RCC 7860 (cell line): ENCODE measurements at regions not wholly inside any gene's neighbourhood (a gene's known extent, or its start where the extent isn't known, plus 50 kb on each side); places are given as distances from the start of the nearest gene placed in this dataset.

Experiments used
- DNase-seq: peaks from one replicate; pipeline ENCODE4 v3.0.0-alpha.2; 2015; ENCODE audit warnings: low spot score
- FAIRE-seq: peaks from 2 replicates; lab custom pipeline; 2012; peaks lifted over from hg19 to GRCh38; lab: Jason Lieb, UNC

DNA sequence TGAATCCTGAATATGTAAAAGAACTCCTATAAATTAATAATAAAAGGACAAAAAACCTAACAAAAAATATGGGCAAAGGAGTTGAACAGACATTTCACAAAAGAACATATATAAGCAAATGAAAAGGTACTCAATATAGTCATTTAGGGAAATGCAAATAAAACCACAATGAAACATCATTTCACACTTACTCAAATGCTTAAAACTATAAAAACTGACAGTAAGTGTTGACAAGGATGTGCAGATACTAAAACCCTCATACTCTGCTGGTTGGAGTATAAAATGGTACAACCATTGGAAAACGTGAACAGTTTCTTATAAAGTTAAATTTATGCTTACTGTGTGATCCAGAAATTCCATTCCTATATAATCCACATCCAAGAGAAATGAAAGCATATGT lies 247.1 kb downstream of the GXYLT1 start:
- FAIRE-seq = no peak
- no peak for DNase-seq

DNA sequence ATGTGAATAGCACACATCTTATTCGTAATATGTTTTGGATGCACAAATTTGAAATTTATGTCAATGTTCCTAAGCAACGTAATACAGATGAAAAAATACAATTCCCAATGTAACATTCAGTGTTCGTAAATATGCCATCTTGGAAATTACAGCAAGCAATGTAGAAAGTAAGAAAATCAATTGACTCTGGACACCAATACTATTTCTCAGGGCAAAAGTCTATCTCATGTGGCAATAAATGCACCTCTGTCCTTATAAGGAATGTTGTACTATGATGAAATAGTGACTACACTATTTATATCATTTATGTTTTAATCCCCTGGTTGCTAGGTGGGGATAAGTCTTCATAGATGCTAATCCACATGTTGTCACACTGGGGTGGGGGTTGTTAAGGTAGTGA lies 251.2 kb downstream of the GXYLT1 start:
- no peak for FAIRE-seq
- DNase-seq = no peak

DNA sequence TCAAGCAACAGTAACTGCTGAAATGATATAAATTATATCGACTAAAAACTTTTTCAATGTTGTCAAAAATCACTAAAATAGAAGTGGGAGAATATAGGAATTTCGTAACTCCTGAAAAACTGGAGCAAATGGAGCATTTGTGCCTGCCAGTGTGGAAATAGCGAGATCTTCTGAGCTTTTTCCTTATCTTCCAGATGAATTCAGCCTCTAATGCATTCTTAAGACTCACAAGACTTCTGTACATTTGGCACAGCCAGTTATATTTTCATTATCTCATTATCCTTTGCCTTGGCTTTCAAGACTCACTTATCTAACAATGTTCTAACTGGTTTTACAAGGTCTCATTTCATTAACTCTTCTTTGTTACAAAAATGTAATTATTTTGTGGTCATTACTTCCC lies 252.4 kb downstream of the GXYLT1 start:
- no peak for DNase-seq
- FAIRE-seq = no peak

DNA sequence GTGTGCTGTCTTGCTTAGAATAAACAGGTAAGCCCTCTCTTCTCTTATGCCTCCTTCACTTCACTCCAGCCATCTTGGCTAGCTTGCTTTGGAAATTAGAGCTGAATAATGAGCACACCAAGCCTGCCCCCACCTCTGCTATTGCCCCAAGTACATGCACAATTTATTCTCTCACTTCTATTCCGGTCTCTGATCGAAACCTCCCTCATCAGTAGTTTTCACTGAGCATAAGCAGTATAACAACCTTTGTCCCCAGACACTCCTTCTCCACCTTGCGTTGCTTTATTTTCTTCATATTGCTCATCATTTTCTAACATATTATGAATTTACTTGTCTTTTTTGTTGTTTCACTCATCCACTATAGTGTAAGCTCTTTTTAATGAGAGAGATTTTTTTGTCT lies 253.4 kb downstream of the GXYLT1 start:
- DNase-seq (no peak), FAIRE-seq (no peak)

DNA sequence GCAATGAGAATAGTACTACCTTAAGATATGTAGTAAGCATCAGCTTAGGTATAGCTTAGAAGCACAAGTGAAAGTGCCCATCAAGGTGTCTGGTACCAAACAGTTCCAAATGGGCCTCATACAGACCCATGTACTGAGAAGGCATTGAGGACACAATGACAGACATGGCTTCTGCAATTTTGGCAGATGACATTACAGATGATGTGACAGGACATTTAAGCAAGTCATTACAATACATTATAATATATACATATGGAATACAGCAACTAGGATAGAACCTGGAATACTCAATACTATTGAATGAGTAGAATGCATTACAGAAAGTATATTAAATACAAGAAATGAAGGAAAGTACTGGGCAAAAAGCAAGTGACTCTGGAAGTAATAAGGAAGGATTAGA lies 256.4 kb downstream of the GXYLT1 start:
- DNase-seq (no peak), FAIRE-seq (no peak)

DNA sequence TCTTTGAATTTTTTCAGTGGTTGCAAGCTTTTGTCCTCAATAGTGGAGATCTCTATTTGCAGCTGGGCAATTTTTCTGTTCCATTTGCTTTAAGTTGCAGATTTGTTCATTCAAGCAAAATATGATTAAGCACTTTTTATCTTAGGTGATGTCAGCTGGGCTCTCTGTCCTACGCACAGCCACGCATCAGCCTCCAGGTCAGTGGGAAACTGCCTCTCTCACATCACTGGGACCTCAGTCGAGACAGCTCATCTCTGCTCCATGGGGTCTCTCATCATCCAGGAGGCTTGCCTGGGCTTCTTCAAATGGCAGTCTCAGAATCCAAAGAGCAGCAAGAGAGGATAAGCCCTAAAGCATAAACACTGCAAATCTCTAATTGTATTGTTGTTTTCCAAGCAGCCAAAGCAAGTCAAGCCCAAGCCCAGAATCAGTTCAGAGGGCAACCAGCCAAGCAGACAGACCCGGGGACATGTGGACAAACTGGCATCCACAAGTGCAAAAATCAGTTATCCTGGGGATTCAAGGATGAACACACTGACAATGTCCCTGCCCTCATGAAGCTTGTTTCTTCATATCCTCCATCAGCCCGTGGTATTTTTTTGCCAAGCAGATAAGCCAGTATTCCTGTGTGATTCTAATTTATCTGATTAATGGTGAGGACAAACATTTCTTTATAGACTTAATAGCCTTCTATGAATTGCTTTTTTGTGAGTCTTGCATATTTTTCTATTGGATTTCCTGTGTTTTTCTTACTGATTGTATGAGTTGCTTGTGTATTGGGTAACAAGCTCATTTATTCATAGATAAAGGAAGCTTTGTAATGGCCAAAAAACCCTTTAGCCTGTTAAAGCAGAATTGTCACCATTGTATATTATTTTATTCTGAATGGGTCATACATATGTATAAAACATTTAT lies 262.5 kb downstream of the GXYLT1 start:
- no peak for DNase-seq
- FAIRE-seq = no peak

DNA sequence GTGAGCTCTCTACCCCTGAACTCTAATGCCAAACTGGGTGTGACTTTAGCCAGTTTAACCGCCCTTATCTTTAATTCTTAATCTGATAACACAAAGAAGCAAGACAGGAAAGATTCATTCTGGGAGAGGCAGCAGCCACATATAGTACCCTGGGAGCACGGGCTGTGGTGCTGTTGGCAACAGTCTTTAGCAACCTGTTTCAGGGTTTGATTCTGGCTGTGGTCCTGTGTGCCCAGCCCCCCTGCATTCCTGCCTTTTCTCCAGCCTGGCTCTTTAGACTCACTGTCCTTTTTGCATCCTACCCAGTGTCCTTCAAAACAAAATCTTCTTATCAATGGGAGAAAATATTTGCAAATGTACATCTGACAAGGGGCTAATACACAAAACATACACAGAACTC lies 275.2 kb downstream of the GXYLT1 start:
- DNase-seq (no peak), FAIRE-seq (no peak)

DNA sequence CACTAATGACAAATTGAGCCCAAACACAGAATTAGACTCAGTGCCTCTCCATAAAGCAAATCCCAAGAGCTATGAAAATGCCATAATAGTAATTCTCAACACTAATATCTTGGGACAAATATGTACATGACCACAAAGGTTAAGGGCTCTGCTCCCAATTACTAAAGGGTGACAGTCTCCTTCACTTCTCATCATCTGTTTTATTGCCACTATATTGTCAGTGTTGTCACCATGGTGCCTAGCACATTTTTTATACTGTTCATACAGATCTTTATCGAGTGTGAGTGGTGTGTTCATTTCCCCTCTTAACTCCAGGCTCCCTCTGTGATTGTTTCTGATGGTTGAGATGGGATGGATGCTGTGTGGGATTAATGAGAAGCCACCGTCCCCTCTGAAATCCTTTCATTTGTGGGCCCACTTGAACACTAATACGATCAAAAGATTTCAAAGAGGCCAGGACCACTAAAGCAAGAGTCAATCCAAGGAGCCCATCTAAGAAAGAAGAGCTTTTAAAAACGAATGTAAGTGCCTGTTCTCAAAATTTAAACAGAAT lies 277.7 kb downstream of the GXYLT1 start:
- FAIRE-seq (no peak), DNase-seq (no peak)

DNA sequence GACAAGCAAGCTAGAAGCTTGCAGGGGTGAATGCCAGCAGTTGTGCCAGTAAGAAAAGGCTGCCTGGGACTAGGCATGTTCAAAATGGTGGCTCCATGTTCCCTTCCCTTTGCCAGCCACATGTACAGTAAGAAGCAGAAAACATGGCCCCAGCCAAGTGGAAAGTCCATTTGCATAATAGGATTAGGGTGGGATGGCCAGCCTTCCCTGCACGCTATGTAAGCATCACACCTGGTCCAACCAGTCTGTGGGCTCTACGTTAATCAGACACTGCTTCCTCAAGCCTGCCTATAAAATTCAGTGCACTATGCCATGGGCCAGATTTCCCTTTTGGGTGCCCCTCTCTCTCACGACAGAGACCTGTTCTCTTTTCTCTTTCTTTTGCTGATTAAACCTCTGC lies 288.4 kb downstream of the GXYLT1 start:
- DNase-seq = no peak
- FAIRE-seq = no peak

DNA sequence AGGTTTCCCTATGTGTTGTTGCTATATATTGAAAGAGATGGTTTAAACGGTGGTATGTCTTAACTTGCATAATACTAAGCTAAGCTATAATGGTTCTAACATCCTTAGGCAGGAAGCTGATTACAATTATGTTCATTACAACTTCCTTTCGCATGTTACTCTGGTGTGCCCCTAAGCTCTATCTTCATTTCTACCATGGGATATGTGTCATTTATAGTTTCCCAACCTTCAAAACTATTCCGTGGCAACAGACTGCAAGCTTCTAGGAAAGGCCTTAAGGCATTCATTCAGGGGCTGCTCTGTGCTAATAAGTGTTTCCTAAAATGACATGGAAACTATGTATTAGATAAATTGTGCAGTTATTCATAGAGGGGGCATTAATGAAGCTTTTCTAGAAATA lies 294.6 kb downstream of the GXYLT1 start:
- DNase-seq = no peak
- no peak for FAIRE-seq

DNA sequence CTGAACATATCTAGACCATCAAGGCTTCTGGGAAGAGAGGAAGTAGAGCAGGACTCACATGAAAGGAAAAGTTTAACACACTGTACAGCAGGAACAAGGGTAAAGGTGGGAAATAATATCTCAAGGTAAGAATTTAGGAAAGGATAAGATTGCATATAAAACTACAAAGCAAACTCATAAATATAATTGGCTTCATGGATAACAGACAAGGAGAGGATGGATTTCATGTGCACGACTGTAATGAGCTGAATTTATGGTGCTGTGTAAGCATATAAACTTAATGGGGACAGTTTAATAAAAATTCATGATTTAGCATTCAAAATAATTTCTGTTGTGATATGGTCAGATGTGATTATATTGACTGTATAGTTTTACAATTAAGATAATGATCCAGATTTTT lies 298.0 kb downstream of the GXYLT1 start:
- DNase-seq (no peak), FAIRE-seq (no peak)

DNA sequence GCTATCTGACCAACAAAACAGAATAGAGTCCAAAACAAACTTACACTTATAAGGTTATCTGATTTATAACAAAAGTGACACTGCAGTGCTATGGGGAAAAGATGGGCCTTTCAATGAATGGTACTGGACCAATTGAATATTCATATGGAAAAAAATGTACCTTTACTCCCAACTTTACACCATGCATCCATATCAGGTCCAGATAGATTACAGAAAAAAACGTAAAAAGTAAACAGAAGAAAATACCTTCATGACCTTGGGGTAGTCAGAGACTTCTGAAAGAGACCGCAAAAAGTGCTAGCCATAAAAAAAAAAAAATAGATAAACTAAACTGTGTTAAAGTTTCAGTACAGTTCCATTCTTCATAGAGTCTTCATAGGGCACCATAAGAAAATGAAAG lies 308.3 kb downstream of the GXYLT1 start:
- DNase-seq (no peak), FAIRE-seq (no peak)

DNA sequence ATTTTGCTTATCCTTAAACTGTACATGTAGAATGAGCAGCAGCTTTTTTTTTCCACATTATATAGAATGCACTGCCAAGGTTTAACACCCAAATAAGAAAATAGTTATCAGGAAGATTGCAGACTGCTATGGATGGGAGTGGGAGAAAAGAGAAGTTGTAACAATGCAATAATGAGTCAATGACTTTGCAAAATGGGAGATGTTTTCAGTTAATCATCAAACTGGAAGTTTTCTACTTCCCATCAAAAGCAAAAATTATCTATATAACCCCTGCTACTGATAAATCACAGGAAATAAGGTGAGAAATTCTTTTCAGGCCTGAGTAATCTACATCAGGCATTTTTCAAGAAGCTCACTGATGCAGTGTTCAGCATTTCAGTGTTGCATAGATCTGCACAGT lies 309.1 kb downstream of the GXYLT1 start:
- no peak for DNase-seq
- FAIRE-seq = no peak

DNA sequence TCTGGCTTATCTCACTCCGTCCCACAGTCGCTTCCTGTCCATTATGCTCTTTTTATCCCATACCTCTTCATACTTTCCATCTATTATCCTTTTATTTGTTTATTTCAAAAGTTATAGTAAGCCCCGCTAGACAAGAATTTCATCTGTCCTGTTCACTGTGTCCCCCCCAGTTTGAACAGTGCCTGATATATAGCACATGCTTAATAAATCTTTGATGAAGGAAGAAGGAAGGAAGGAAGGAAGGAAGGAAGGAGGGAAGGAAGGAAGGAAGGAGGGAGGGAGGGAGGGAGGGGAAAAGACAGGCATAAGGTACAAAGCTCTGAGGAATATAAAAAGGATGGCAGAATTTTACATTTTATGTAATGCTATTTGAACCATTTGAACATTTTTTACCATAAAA lies 324.7 kb downstream of the GXYLT1 start:
- no peak for FAIRE-seq
- no peak for DNase-seq

DNA sequence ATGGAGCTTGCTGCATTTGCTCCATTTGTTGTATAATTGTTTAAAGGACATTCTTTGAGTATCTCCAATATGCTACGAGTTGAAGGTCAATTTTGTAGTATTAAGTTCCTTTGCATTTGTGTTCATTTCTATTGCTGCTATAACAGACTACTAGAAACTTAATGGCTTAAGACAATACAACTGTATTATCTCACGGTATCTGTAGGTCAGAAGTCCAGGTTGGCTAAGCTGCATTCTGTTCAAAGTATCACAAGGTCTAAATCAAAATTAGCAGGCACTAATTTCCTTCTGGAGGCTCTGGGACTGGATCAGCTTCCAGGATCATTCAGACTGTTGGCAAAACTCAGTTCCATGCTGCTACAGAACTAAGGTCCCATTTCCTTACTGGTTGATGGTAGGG lies 340.6 kb downstream of the GXYLT1 start:
- no peak for DNase-seq
- no peak for FAIRE-seq

DNA sequence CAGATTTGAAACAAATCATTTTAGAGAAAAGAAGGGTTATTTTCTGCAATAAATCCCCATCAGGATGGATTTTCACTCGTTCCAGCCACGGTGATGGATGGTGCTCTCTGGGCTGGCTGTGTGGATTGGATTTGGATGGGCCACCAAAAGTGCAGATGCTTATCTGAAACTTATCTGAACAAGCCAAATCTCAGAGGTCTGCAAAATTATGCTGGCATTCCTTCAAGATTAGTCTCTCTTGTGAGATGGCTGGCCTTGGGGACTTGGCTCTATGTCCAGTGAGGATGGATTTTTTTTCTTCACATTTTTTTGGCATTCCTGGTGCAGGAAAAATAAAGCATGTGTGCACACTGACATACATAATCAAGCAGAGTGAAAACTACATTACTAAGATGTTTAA lies 341.9 kb downstream of the GXYLT1 start:
- FAIRE-seq (no peak), DNase-seq (no peak)

DNA sequence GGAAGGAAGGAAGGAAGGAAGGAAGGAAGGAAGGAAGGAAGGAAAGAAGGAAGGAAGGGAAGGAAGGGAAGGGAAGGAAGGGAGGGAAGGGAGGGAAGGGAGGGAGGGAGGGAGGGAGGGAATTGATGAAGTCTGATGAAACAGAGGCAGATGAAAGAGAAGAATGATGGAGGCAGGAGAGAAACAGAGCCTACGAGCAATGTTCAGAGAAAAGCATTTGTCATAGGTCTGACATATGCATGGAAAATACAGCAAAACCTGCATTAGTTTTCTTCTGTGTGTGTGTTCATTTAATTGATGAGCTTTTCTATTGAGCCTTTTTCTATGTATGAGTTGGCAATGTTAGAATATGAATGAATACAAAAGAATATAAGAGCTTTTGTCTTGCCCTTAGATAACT lies 343.4 kb downstream of the GXYLT1 start:
- FAIRE-seq (no peak), DNase-seq (no peak)

DNA sequence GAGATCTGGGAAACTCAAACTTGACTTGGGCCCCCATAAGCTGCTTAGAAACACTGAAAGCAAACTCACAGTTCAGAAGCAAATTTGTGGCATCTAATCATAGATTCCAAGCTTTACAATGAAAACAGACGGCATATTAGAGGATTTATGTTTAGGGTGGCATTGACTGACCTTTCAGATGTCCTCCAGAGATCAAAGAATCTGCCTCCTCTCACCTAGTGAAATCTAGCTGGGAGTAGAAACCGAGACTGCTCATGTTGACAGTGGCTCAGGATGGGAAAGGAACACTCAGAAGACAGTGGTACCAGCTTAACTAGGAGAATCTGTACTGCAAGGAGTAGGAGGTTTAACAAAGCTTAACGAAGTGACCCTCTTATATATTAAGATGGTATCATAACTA lies 345.0 kb downstream of the GXYLT1 start:
- FAIRE-seq (no peak), DNase-seq (no peak)

DNA sequence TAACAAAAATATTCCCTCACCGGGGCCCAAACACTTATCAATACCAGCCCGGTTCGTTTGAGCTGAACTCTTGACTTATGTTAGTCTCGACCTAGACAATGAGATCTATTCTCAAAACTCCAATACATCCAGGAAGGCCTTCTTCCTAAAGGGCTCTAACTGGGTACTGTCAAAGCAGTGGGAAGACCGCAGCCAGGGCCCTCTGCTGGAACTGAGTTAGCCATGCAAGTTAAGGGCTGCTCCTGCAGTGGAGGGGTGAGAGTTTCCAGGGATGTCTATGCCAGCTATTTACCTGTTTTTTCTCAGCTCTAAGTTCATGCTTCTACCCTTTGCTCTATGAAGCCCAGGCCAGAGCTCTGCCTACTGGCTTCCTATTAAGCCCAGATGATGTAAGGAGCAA lies 348.8 kb downstream of the GXYLT1 start:
- DNase-seq = no peak
- FAIRE-seq = no peak

DNA sequence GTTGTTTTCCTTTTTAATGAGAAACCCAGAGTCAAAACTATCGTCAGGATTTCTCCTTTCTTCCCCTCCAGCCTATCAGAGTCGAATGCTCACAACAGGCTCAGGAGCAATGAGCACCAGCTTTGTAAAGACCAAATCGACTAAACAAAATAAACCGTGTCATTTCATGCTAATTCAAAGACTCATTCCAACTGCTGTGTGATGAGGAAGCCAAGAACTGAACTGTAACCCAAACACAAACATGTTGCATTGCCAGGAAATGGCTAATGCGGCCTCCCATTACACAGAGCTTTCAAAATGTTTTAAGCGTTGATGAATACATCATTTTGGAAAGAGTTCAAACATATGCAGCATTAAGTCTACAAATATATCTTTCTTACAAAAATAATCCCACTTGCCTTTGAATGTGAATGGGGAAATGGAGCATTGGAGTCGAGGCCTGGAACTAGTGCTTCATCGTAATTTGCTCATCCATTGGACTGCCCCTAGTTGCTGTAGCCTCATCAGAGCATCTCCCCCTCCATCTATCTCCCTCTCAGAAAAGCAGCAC lies 349.5 kb downstream of the GXYLT1 start:
- no peak for FAIRE-seq
- DNase-seq = no peak

DNA sequence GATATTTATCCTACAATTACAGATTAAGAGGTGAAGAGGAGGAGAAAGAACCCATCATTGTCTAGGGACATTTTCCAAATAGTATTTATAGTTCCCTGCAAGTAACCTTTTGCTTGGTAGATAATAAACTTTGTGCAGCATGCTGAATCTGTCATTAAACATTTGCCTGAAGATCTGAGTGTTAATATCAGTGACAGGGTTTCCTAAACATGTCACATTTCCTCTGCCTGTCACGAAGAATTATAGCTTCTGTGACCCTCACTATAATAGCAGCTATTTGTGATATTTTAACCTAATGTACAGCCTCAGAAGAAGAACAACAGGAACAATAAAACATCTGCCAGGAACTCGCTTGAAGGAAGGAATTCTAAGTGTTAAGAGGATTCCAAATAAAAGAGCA lies 350.3 kb downstream of the GXYLT1 start:
- FAIRE-seq (no peak), DNase-seq (no peak)

DNA sequence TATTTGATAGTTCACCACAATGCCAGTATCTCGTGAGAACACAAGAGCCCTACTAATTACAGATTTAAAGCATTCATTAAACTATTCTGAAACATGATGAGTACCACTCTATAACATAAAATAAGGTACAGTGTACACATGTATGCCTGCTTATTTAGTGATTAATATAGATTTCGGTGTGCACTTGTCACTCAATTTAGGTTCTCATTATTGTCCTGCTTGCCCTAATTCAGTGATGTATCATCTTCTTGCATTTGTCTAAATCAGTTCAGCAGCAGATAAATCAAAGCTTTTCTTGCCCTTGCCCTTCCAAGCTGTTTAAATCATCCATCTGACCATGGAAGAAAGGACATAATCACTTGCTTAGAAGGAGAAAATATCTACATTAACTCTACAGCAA lies 359.7 kb downstream of the GXYLT1 start:
- DNase-seq (no peak), FAIRE-seq (no peak)
